ENCODE measurements at regions not wholly inside any gene's neighbourhood (a gene's known extent, or its start where the extent isn't known, plus 50 kb on each side); places are given as distances from the start of the nearest gene placed in this dataset.
A peak's percentile ranks its signal among the peaks of the same experiment; 100 is the strongest.
"Not testable (repeated sequence)": the region's sequence is repeated elsewhere in the genome, so short reads cannot be mapped to it uniquely, and the experiment has no call there.

DNA sequence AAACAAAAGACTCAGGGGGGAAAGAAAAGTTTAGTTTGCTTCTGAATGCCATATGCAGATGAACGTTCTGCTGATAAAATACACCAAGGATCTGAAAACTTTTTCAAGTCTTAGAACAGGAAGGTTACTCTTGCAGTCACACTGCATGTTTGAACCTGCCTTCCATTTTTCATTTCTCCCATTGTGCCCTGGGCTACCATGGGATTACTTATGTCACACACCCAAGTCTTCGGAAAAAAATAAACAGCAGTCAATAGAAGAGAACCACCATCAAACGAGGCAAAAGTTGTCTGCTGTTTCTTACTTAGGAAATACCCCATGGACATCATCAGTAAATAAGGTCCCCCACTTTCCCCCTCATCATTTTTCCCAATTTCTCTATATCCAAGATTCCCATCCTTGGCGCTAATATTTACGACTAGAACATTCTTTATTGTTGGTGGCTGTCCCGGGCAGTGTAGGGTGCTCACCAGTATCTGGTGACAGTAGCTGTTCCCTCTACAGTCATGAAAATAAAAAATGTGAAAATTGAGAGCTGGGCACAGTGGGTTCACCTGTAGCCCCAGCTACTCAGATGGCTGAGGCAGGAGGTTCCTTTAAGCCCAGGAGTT is 202.5 kb downstream of the BCAS1 start:
- Histone ChIP-seq H2AFZ (ENCODE audit: low read depth, low read length) (peak overlapping the region; percentile 90), H3K36me3 (ENCODE audit: insufficient read depth, low read length) (no peaks in the 10 kb centered on the region), H3K4me1 (ENCODE audit: insufficient read depth, low read length) (peaks cover 46% of the 10 kb centered on the region), H3K4me3 (ENCODE audit: low read length) (peak overlapping the region; percentile 47), H3K27me3 (ENCODE audit: insufficient read depth, low read length) (no peaks in the 10 kb centered on the region), H3K9me3 (ENCODE audit: low read length) (no peaks in the 10 kb centered on the region)

DNA sequence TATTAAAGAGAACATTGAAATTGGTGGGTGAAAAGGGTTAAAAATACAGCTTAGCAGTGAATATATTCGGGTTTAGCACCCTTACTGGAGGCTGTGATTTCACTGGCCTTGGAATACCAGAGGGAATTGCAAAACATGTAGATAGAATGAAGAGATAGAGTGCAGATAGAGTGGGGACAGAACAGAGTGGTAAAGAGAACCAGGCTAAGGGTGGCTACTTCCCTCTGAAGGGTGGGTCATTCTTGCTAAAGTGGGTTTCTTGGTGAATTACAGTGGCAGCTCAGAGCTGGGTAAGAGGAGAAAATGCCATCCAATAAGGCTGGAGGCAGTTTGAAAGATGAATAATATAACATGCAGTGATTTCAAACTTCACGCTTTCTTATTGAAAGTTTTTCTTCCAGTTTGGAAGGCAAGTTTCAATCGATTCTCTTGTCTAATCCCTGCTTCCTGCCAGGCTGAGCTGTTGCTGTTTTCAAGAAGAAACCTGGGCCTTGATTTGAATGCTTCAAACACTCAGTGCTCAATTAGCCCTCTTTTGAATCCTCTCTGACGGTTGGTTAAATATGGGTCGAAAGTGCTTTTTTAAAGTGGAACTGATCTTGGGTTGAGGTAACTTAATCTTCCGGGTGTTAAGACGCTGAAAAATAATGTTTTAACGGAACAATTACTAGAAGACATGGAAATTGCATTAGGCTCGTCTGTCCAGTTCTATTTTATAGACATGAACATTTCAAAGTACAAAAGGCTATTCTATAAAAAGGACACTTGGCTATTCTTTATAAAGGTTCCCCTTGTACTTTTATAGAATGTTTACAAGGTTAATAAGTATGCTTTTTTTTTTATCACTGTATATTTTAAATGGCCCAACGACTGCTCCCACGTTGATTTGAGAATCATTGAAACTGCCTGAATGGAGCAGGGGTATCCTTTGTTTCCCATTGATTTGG is 203.3 kb downstream of the BCAS1 start:
- Histone ChIP-seq H3K4me3 (ENCODE audit: low read length) (peak overlapping the region; percentile 47), H2AFZ (ENCODE audit: low read depth, low read length) (peak overlapping the region; percentile 90), H3K36me3 (ENCODE audit: insufficient read depth, low read length) (no peaks in the 10 kb centered on the region), H3K4me1 (ENCODE audit: insufficient read depth, low read length) (peaks cover 41% of the 10 kb centered on the region), H3K9me3 (ENCODE audit: low read length) (no peaks in the 10 kb centered on the region), H3K27me3 (ENCODE audit: insufficient read depth, low read length) (no peaks in the 10 kb centered on the region)

DNA sequence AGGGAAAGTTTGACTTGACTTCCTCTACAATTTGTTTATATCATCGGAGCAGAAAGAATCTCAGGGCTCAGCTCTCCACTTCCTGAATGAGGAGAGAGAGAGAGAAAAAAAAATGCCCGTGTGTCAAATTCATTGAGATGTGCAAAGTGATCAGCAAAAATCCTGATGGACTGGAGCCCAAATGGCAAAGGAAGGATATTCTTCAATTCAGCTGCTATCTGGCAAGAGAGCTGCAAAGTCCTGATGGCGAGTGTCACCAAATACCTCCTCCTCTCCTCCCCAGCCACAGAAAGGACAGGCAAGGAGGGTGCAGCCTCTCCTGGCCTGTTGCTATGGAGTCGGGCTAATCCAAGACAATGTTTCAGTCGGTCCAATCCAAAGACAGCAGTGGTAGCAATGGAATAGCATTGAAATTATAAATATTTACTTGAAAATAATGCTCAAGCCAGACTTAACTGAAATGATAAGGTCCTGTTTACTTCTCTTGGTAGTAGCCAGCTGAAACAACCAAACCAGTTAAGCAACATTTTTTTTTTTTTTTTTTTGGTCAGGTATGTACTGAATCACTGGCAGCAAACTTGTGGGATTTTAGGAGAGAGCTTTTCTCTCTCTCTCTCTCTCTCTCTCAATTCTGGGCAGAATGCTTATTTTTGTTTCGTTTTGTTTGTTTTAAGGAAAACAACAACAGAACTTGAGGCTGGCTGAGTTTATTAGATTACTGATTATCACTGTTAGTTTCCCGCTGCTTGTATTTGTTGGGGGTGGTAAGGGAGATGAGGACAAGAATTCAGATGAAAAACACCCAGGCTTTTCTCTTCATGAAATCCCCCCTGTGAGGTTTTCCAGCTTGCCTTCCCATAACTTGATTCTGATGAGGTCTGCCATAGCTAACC is 204.2 kb downstream of the BCAS1 start:
- no peaks in the 10 kb centered on the region for H3K27me3 ChIP-seq (ENCODE audit: insufficient read depth, low read length)
- peak overlapping the region; percentile 90 for H2AFZ ChIP-seq (ENCODE audit: low read depth, low read length)
- H3K4me1 ChIP-seq (ENCODE audit: insufficient read depth, low read length), result peaks cover 36% of the 10 kb centered on the region
- H3K4me3 ChIP-seq (ENCODE audit: low read length), result peak overlapping the region; percentile 47
- no peaks in the 10 kb centered on the region for H3K9me3 ChIP-seq (ENCODE audit: low read length)
- H3K36me3 ChIP-seq (ENCODE audit: insufficient read depth, low read length), result no peaks in the 10 kb centered on the region

DNA sequence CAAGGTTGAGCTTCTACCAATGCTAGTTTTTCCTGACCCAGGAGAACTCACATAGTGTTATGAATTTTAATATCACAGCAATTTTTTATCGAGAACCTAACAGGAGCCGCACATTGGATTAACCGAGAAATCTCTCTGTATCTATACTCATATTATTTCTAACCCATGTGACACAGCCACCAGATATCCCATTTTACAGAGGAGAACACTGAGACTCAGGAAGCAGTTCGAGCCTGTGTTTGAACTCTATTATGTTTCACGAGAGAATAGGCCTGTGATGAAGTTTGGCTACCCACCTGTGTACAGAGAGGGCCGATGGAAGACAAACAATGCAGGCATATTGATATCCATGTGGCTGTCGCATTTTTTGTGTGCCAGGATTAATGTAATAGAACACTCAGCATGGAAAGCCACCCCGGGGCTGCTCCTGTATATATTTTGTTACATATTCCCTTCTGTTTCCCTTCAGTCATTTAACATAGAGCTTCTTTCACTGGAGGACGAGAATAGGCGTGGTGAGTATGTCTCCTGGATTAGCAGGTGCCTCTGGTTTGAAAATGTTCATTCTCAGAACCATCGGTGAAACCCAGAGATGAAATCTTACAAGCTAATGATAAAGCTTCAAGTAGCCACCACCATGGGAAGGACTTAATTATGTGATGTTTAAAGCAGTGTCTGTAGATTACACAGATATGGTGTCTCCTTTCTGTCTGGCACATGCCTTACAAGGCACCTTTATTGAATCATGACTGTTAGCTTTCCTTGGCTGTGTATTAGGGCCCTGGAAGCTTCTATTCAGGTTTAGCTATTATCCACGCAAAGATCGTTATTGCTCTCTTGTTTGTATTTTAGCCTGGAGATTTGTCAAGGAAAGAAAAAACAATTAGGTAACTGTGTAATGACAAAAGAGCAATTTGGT is 205.4 kb downstream of the BCAS1 start:
- peak overlapping the region; percentile 3 for H2AFZ ChIP-seq (ENCODE audit: low read depth, low read length)
- H3K9me3 ChIP-seq (ENCODE audit: low read length); H3K36me3 ChIP-seq (ENCODE audit: insufficient read depth, low read length); H3K27me3 ChIP-seq (ENCODE audit: insufficient read depth, low read length): not testable (repeated sequence)
- peaks cover 34% of the 10 kb centered on the region for H3K4me1 ChIP-seq (ENCODE audit: insufficient read depth, low read length)
- peak overlapping the region; percentile 47 for H3K4me3 ChIP-seq (ENCODE audit: low read length)

DNA sequence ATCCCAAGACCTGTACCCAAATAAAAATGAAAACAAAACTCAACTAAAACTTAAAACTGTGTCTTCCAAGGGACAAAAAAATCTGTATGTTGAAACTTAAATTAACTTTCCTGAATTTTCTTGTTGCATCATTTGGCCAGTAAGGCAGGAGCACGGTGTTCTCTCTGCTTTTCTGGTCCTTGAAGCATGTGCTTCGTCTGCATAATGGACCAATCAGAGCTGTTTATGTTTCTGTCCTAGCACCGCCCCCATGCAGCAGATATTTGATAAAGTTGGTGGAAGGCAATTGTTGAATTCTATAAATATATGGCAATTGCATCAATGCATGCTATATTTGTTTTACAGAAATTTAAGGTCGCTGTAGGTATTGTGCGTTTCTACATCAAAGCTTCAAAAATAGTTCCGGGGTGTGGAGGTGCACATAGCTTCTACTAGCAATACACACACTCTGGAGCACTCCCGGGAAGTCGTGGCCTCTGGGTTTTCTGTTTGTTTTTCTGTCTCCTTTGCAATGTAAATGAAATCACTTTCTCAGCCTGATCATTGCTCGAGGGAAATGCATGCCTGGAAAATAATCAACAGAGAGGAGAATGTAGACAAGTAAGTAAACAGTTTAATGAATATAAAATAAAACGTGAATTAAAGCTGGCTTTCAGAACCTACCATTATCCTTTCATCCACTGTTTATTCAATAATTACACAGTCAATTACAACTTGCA is 206.3 kb downstream of the BCAS1 start:
- not testable (repeated sequence) for H3K9me3 ChIP-seq (ENCODE audit: low read length); H3K36me3 ChIP-seq (ENCODE audit: insufficient read depth, low read length); H2AFZ ChIP-seq (ENCODE audit: low read depth, low read length); H3K4me3 ChIP-seq (ENCODE audit: low read length); H3K27me3 ChIP-seq (ENCODE audit: insufficient read depth, low read length)
- H3K4me1 ChIP-seq (ENCODE audit: insufficient read depth, low read length), result peaks cover 34% of the 10 kb centered on the region

DNA sequence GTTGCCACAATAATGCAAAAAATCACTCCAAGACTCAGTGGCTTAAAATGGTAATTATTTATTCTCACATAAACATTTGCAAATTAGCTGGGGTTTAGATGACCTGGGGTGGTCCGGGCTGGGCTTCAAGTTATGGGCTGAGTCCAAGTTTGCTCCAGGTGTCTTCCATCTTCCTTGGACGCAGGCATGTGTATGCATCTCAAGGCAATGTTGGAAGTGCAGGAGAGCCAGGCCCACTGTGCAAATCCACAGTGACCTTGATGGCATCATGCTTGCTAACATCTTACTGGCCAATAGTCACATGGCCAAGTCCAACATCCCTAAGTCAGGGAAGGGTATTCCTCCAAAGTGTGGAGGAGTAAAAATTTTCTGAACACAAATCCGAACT is 206.9 kb downstream of the BCAS1 start:
- H3K27me3 ChIP-seq (ENCODE audit: insufficient read depth, low read length); H3K36me3 ChIP-seq (ENCODE audit: insufficient read depth, low read length); H2AFZ ChIP-seq (ENCODE audit: low read depth, low read length); H3K9me3 ChIP-seq (ENCODE audit: low read length); H3K4me3 ChIP-seq (ENCODE audit: low read length): not testable (repeated sequence)
- peaks cover 34% of the 10 kb centered on the region for H3K4me1 ChIP-seq (ENCODE audit: insufficient read depth, low read length)

DNA sequence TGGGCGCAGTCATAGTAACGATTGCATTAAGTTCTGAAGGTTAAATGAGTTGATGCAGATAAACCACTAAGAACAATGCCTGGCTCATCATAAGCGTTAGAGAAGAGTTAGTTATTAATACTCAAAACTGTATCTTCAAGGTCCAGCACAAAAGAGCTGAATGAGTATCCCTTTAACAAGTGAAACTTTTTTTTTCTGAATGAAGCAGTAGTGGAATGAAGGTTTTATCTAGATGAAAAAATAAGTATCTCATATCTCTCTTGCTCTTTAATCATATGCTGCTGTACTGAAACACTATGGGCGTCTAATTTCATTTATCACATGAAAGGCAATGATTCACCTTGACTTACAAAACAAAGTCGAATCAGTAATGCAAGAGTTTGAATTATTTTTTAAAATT is 207.4 kb downstream of the BCAS1 start:
- not testable (repeated sequence) for H3K36me3 ChIP-seq (ENCODE audit: insufficient read depth, low read length); H3K27me3 ChIP-seq (ENCODE audit: insufficient read depth, low read length); H3K4me3 ChIP-seq (ENCODE audit: low read length); H3K9me3 ChIP-seq (ENCODE audit: low read length); H2AFZ ChIP-seq (ENCODE audit: low read depth, low read length)
- H3K4me1 ChIP-seq (ENCODE audit: insufficient read depth, low read length), result peaks cover 35% of the 10 kb centered on the region

DNA sequence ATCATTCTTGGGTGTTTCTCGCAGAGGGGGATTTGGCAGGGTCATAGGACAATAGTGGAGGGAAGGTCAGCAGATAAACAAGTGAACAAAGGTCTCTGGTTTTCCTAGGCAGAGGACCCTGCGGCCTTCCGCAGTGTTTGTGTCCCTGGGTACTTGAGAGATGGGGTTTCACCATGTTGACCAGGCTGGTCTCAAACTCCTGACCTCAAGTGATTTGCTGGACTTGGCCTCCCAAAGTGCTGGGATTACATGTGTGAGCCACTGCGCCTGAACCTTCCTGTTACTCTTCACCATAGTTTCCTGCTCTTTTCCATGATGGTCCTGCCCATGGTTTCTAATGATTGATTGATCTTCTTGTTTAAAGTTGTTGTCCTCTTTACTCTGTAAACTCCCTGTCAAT is 207.9 kb downstream of the BCAS1 start:
- not testable (repeated sequence) for H3K27me3 ChIP-seq (ENCODE audit: insufficient read depth, low read length); H3K4me3 ChIP-seq (ENCODE audit: low read length); H3K9me3 ChIP-seq (ENCODE audit: low read length); H2AFZ ChIP-seq (ENCODE audit: low read depth, low read length); H3K36me3 ChIP-seq (ENCODE audit: insufficient read depth, low read length)
- peaks cover 34% of the 10 kb centered on the region for H3K4me1 ChIP-seq (ENCODE audit: insufficient read depth, low read length)

DNA sequence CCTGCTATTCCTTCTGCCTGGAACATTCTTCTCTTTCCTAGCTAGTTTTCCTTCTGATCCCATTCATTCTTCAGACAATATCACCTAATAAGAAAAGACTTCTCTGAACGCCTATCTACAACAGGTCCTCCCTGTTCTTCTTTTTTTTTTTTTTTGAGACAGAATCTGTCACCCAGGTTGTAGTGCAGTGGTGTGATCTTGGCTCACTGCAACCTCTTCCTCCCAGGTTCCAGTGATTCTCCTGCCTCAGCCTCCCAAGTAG is 208.3 kb downstream of the BCAS1 start:
- not testable (repeated sequence) for H3K27me3 ChIP-seq (ENCODE audit: insufficient read depth, low read length); H3K4me3 ChIP-seq (ENCODE audit: low read length); H2AFZ ChIP-seq (ENCODE audit: low read depth, low read length); H3K9me3 ChIP-seq (ENCODE audit: low read length); H3K36me3 ChIP-seq (ENCODE audit: insufficient read depth, low read length)
- peaks cover 30% of the 10 kb centered on the region for H3K4me1 ChIP-seq (ENCODE audit: insufficient read depth, low read length)

DNA sequence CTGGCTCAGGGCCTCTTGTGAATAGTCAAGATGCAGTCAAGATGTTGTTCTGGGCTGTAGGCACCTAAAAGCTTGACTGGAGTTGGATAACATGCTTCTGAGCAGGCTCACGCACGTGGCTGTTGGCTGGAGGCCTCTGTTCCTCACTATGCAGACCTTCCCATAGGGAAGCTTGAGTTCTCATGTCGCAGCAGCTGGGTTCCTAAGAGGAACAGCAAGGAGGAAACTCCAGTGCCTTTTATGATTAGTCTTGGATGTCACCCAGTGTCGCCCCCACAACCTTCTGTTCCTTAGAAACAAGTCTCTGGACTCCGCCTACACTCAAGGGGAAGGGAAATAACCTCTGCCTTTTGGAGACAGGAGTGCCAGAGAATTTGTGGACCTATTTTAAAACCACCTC is 210.7 kb downstream of the BCAS1 start:
- Histone ChIP-seq H3K27me3 (ENCODE audit: insufficient read depth, low read length) (no peaks in the 10 kb centered on the region), H3K4me3 (ENCODE audit: low read length) (no peak overlapping the region), H3K9me3 (ENCODE audit: low read length) (no peaks in the 10 kb centered on the region), H3K36me3 (ENCODE audit: insufficient read depth, low read length) (no peaks in the 10 kb centered on the region), H3K4me1 (ENCODE audit: insufficient read depth, low read length) (peaks cover 14% of the 10 kb centered on the region), H2AFZ (ENCODE audit: low read depth, low read length) (no peak overlapping the region)

DNA sequence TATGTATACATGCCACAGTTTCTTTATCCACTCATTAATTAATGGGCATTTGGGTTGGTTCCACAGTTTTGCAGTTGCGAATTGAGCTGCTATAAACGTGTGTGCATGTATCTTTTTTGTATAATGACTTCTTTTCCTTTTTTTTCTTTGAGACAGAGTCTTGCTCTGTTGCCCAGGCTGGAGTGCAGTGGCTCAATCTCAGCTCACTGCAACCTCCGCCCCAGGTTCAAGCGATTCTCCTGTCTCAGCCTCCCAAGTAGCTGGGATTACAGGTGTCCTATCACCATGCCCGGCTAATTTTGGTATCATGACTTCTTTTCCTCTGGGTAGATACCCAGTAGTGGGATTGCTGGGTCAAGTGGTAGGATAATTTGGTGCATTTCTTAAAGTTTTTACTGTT is 211.4 kb downstream of the BCAS1 start:
- H3K36me3 ChIP-seq (ENCODE audit: insufficient read depth, low read length); H3K27me3 ChIP-seq (ENCODE audit: insufficient read depth, low read length); H2AFZ ChIP-seq (ENCODE audit: low read depth, low read length); H3K4me3 ChIP-seq (ENCODE audit: low read length); H3K9me3 ChIP-seq (ENCODE audit: low read length): not testable (repeated sequence)
- peaks cover 10% of the 10 kb centered on the region for H3K4me1 ChIP-seq (ENCODE audit: insufficient read depth, low read length)

DNA sequence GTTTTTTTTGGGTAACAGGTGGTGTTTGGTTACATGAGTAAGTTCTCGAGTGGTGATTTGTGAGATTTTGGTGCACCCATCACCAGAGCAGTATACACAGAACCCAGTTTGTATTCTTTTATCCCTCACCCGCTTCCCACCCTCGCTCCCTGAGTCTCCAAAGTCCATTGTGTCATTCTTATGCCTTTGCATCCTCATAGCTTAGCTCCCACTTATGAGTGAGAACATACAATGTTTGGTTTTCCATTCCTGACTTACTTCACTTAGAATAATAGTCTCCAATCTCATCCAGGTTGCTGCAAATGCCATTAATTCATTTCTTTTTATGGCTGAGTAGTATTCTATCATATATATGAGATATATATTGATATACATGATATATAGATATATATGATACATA is 211.9 kb downstream of the BCAS1 start:
- not testable (repeated sequence) for H3K4me3 ChIP-seq (ENCODE audit: low read length); H2AFZ ChIP-seq (ENCODE audit: low read depth, low read length); H3K27me3 ChIP-seq (ENCODE audit: insufficient read depth, low read length); H3K36me3 ChIP-seq (ENCODE audit: insufficient read depth, low read length); H3K9me3 ChIP-seq (ENCODE audit: low read length); H3K4me1 ChIP-seq (ENCODE audit: insufficient read depth, low read length)

All from neuron (in vitro differentiated cells).